Peyer's patch (tissue), 4 donors: ENCODE measurements at regions not wholly inside any gene's neighbourhood (a gene's known extent, or its start where the extent isn't known, plus 50 kb on each side); places are given as distances from the start of the nearest gene placed in this dataset.
"Not testable (repeated sequence)": the region's sequence is repeated elsewhere in the genome, so short reads cannot be mapped to it uniquely, and the experiment has no call there.

Experiments used
- DNase-seq, 3 donors: peaks; one replicate each; pipeline ENCODE4 v3.0.0-alpha.2; 2017 to 2019
- H3K27ac ChIP-seq, 4 donors: fragments of 200-600 bp; sonication (generic); one replicate each; pipeline ENCODE4 v1.5.1; 2016 to 2019
- H3K27me3 ChIP-seq, 2 donors: fragments of 200-600 bp; sonication (generic); one replicate each; pipeline ENCODE4 v1.5.1; 2019
- H3K36me3 ChIP-seq, 3 donors: fragments of 200-600 bp; sonication (generic); one replicate each; pipeline ENCODE4 v1.5.1; 2016 to 2019
- H3K4me1 ChIP-seq, 4 donors: fragments of 200-600 bp; sonication (generic); one replicate each; pipeline ENCODE4 v1.5.1; 2016 to 2019
- H3K4me3 ChIP-seq, 4 donors: fragments of 200-600 bp; sonication (generic); 1 replicate in 3 of 4; 2 replicates in 1 of 4; pipeline ENCODE4 v1.5.1; 2016 to 2019; ENCODE audit warnings: mild to moderate bottlenecking in 1 of 4
- H3K9me3 ChIP-seq, 4 donors: fragments of 200-600 bp; sonication (generic); one replicate each; pipeline ENCODE4 v1.5.1; 2016 to 2019; ENCODE audit warnings: mild to moderate bottlenecking in 1 of 4
- POLR2A ChIP-seq, 2 donors: fragments of 450-650 bp; IDR thresholded peaks; one replicate each; pipeline ENCODE4 v1.5.1; 2017; ENCODE audit warnings: antibody characterized with exemption in 2 of 2, mild to moderate bottlenecking in 2 of 2, moderate library complexity in 2 of 2
- TF ChIP-seq, protein P1 (sequence below), 6 experiments: fragments of 450-650 bp in 4 of 6; fragments of 200-600 bp in 2 of 6; sonication (generic) in 1 of 6; IDR thresholded peaks; one replicate each; pipeline ENCODE4 v1.5.1; 2017 to 2019; ENCODE audit warnings: antibody characterized with exemption in 6 of 6, mild to moderate bottlenecking in 3 of 6, moderate library complexity in 1 of 6

DNA sequence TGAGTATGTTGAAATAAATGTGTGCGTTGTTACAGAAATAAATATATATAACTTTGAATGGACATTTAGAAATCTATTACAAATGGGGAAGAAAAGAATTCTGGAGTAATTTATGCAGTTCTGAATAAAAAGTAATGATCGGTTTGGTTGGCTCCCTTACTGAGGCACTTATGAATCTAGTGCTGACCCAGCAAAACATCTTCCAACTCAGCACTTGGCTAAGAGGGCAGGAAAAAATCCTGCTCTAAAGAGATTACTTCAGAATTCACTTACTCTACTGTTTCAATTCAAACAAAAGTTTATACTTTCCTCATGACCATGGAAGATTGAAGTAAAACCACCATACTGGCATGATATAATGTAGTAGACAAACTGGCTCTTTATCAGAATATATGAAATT lies 123.9 kb upstream of the RXFP1 start:
- Histone ChIP-seq H3K9me3 (no peaks in the 10 kb centered on the region), H3K4me3 (no peak overlapping the region), H3K27me3 (no peaks in the 10 kb centered on the region), H3K4me1 (no peaks in the 10 kb centered on the region), H3K36me3 (no peaks in the 10 kb centered on the region), H3K27ac (no peak overlapping the region)
- DNase-seq = no peak
- TF ChIP-seq POLR2A (IDR thresholded peaks at IDR 0.05) = no peak
- TF ChIP-seq, protein P1, sequence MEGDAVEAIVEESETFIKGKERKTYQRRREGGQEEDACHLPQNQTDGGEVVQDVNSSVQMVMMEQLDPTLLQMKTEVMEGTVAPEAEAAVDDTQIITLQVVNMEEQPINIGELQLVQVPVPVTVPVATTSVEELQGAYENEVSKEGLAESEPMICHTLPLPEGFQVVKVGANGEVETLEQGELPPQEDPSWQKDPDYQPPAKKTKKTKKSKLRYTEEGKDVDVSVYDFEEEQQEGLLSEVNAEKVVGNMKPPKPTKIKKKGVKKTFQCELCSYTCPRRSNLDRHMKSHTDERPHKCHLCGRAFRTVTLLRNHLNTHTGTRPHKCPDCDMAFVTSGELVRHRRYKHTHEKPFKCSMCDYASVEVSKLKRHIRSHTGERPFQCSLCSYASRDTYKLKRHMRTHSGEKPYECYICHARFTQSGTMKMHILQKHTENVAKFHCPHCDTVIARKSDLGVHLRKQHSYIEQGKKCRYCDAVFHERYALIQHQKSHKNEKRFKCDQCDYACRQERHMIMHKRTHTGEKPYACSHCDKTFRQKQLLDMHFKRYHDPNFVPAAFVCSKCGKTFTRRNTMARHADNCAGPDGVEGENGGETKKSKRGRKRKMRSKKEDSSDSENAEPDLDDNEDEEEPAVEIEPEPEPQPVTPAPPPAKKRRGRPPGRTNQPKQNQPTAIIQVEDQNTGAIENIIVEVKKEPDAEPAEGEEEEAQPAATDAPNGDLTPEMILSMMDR (IDR thresholded peaks at IDR 0.05) = no peak

DNA sequence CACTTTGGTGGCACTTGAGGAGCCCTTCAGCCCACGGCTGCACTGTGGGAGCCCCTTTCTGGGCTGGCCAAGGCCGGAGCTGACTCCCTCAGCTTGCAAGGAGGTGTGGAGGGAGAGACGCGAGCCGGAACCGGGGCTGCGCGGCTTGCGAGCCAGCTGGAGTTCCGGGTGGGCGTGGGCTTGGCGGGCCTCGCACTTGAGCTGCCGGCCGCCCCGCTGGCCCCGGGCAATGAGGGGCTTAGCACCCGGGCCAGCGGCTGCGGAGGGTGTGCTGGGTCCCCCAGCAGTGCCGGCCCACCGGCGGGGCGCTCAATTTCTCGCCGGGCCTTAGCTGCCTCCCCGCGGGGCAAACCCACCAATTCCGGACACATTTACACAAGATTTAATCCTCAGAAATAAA lies 113.7 kb upstream of the RXFP1 start:
- H3K36me3 ChIP-seq = not testable (repeated sequence)

DNA sequence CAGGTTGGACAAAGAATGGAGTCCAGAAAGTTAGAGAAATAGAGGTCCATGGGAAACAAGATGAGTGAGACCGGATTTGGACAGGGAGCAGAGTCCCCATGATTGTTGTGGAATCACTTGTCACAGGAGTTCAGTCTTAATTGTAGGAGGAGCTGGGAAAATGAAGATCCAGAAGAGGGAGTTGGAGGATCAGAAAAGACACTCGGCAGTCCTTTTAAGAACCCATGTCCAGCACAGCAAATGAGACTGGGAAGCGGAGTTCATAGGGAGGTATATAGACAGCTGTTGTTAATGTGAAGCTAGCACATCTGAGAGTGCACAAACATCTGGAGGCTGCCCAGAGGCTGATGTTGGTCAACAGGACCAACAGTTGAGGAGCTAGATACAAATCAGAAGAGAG lies 111.4 kb upstream of the RXFP1 start:
- no peaks in the 10 kb centered on the region for H3K9me3 ChIP-seq
- no peak overlapping the region for H3K4me3 ChIP-seq
- no peaks in the 10 kb centered on the region for H3K4me1 ChIP-seq
- no peak overlapping the region for H3K27ac ChIP-seq
- TF ChIP-seq, protein P1 (IDR thresholded peaks at IDR 0.05) = no peak
- no peak for TF ChIP-seq POLR2A (IDR thresholded peaks at IDR 0.05)
- no peaks in the 10 kb centered on the region for H3K27me3 ChIP-seq
- H3K36me3 ChIP-seq = no peaks in the 10 kb centered on the region
- no peak for DNase-seq

More for the DNA sequence above, 113.7 kb upstream of the RXFP1 start:
- H3K4me1 ChIP-seq, H3K27me3 ChIP-seq, H3K4me3 ChIP-seq, DNase-seq, H3K9me3 ChIP-seq, H3K27ac ChIP-seq: not testable (repeated sequence)

DNA sequence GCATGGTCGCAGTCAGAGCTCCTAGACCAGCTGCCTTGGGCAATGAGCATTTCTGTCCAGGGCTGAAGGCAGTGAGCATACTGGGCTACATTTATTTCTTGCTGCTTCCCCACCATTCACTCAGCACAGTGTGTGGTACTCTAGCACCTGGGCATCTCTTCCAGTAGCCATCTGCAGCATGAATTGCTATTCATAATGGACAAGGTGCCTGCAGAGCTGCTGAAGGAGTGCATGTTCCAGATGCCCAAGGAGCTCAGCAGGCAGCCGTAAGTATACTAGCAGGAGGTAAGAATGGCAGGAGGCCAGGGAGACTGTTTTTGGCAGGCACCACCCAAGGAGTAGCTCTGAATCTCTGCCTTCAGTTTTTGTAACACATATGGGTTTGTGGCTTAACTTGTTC lies 110.4 kb upstream of the RXFP1 start:
- DNase-seq = no peak
- Histone ChIP-seq H3K36me3 (no peaks in the 10 kb centered on the region), H3K27ac (no peak overlapping the region), H3K4me3 (no peak overlapping the region), H3K9me3 (no peaks in the 10 kb centered on the region), H3K27me3 (no peaks in the 10 kb centered on the region), H3K4me1 (no peaks in the 10 kb centered on the region)
- TF ChIP-seq, protein P1 (IDR thresholded peaks at IDR 0.05) = no peak
- TF ChIP-seq POLR2A (IDR thresholded peaks at IDR 0.05) = no peak

GRCh38 chr4:158418679-158419078 lies 103.0 kb upstream of the RXFP1 start:
- H3K4me3 ChIP-seq, H3K27ac ChIP-seq, H3K9me3 ChIP-seq, H3K27me3 ChIP-seq, H3K36me3 ChIP-seq, DNase-seq, H3K4me1 ChIP-seq: not testable (repeated sequence)

GRCh38 chr4:158420782-158421181 lies 100.9 kb upstream of the RXFP1 start:
- H3K27me3 ChIP-seq = no peaks in the 10 kb centered on the region
- TF ChIP-seq, protein P1 (IDR thresholded peaks at IDR 0.05) = no peak
- no peak for TF ChIP-seq POLR2A (IDR thresholded peaks at IDR 0.05)
- no peaks in the 10 kb centered on the region for H3K4me1 ChIP-seq
- H3K4me3 ChIP-seq = no peak overlapping the region
- H3K27ac ChIP-seq = no peak overlapping the region
- no peaks in the 10 kb centered on the region for H3K36me3 ChIP-seq
- no peaks in the 10 kb centered on the region for H3K9me3 ChIP-seq
- no peak for DNase-seq

GRCh38 chr4:158422546-158422945 lies 99.1 kb upstream of the RXFP1 start:
- H3K27ac ChIP-seq = no peak overlapping the region
- H3K36me3 ChIP-seq = no peaks in the 10 kb centered on the region
- DNase-seq = no peak
- TF ChIP-seq POLR2A (IDR thresholded peaks at IDR 0.05) = no peak
- TF ChIP-seq, protein P1 (IDR thresholded peaks at IDR 0.05) = no peak
- no peak overlapping the region for H3K4me3 ChIP-seq
- no peaks in the 10 kb centered on the region for H3K9me3 ChIP-seq
- no peaks in the 10 kb centered on the region for H3K4me1 ChIP-seq
- no peaks in the 10 kb centered on the region for H3K27me3 ChIP-seq
